Fibroblast of skin of right quadriceps (primary cell): ENCODE measurements at regions not wholly inside any gene's neighbourhood (a gene's known extent, or its start where the extent isn't known, plus 50 kb on each side); places are given as distances from the start of the nearest gene placed in this dataset.
"Not testable (repeated sequence)": the region's sequence is repeated elsewhere in the genome, so short reads cannot be mapped to it uniquely, and the experiment has no call there.

Experiments
- DNase-seq: peaks from one replicate; pipeline ENCODE4 v3.0.0-alpha.2; 2013

DNA sequence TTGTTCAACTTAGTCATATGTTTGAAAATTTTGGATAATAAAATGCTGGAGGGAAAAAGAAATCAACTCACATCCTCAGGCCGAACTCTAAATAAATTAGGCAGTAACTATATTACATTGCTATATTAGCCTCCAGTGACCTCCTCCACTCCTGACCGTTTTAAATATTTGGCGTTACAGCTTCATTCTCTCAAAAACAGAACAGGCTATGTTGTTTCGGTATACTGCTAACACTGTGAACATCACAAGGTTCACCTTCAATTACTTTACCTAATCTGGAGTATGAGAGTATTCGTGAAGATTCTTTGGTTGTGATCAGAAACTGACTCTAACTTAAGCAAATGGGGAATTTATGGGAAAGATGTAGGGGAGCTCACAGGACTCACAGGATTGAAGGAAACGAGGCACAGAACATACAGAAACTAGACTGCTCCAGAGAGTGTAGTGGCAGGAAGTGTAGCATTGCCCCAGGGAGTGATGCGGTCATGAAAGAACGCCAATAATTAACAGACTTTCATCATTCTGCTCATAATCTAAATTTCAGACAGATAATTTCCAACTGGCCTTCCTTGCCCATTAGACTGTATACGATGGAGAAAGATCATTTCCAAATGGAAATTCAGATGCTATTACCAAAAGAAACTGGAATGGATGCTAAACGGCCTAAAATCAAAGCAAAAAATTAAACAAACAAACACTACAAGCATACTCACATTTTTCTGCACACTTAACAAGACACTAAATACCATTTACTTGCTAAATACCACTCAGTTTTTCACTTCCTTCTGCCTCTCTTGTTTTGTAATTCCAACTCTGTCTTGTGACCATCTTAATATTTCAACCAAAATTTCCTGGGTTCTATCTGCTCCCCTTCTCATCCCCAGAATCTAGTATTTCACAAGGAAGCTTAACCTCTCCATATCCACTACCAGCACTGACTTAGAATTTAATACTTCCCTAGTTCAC lies 110.1 kb upstream of the LPAR1 start:
- peak; percentile 66 for DNase-seq

DNA sequence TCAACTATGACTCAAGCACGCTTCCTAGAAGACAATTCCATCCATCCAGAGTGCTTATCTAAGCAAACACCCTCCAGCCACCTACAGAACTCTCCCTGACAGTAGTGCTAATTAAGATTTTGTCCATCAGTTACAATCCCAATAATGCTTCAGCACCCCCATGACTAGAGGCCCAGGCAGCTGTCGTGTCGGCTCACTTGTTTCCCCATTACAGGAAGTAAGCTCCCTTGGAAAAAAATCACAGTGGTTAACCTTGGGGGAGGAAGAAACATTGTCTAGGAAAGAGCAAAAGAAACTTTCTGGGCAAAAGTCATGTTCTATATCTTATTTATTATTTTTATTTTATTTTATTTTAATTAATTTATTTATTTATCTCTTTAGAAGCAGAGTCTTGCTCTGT lies 108.8 kb upstream of the LPAR1 start:
- DNase-seq = no peak

- DNase-seq = no peak
Observed at GRCh38 chr9:111144741-111145140, 106.5 kb upstream of the LPAR1 start.

GRCh38 chr9:111136180-111136579 lies 97.9 kb upstream of the LPAR1 start:
- DNase-seq = no peak

GRCh38 chr9:111131211-111131610 lies 92.9 kb upstream of the LPAR1 start:
- DNase-seq = no peak

GRCh38 chr9:111120526-111120925 lies 82.3 kb upstream of the LPAR1 start:
- DNase-seq = no peak

DNA sequence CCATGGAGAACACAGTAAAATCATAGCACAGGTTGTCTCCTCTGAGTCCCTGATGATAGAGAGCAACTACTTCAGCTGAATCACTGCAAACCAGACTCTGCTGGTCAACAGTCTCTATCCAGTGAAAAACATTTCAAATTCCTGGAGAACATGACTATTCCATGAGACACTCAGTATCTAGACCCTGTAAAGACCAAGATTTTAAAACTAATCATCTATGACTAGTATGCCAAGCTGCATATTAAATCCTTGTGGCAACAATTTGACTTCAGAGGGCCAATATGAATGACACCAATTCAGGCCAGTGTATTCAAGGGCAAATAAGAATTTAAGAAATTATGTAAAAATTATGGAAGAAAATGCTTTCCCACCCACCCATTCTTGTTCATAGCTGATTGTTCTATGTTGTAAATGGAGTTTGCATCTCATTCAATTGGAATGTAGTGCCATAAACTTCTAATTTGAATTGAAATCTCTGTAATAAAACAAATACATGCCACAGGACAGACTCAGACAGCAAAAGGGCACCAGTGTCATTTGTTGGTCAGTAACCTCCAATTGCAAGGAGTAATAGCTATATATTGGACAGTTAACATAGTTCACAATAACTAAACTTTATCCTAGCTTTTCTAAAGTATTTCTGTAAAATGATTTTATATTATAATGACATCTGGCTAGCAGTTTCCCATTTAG lies 80.1 kb upstream of the LPAR1 start:
- peak; percentile 76 for DNase-seq

DNA sequence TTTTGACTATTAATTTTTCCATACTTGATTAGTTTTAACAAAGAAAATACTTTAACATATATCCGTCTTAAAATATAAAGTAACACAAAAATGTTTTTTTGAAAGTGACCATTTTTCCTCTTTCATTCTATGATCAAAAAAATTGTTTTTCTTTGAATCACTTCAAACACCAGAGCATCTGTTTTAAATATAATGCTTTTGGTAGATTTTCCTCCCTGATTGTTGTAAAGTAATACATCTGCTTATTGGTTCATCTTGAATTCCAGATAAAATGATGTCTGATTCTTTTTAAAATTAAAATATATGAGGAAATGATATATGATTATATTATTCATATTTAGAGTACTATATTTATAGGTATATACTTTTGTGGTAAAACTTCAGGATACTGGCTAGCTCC lies 76.2 kb upstream of the LPAR1 start:
- DNase-seq = no peak

DNA sequence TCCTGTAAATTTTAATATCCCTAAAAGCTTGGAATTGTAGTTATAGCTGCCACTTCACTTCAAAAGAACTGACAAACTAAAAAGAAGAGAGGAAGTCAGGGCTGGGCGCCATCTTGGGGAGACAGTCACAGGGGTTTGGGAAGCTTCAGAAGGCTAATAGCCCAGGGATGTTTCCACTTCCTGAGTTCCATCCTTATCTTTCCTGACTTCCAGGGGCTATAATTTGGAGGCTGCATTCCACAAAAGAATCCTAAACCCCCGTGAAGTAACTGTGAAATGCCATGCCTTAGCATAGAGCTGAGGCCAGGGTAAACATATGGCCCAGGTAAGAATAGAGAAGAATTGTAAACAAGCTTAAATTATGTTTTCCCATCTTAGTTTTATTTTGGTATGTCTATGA lies 75.4 kb upstream of the LPAR1 start:
- DNase-seq = no peak

- no peak for DNase-seq
Observed at GRCh38 chr9:111110805-111111204, 72.5 kb upstream of the LPAR1 start.

DNA sequence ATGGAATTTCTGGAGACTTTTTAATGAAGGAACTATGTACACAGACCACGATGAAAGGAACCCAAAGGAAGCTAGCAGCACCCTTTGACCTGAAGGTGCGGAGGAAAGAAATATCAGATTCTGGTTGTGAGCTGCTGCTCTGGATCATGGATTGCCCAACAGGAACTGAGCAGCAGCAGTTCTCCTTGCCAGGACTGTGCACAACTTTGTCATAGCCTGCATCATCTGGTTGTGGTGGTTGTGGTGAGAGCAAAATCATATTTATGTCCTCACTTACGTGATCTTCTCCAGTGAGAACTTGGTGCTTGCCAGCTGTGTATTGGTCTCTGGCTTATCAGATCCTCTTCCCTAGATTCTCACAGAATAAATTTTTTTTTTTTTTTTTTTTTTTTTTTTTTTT lies 70.7 kb upstream of the LPAR1 start:
- peak; percentile 88 for DNase-seq

DNA sequence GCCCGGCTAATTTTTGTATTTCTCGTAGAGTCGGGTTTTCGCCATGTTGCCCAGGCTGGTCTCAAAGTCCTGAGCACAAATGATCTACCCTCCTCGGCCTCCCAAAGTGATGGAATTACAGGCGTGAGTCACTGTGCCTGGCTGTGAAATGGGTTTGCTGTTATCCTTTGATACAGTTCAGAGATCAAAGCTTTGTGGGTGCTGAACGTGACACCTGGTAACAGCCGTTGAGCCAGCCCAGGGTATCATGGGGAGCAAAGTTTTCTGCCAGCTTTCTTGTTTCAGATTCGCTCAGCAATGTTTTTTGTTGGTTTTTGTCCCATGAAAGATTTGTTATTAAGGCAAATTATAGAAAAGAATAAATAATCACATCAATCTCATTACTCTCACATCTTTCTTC lies 68.9 kb upstream of the LPAR1 start:
- DNase-seq = no peak

DNA sequence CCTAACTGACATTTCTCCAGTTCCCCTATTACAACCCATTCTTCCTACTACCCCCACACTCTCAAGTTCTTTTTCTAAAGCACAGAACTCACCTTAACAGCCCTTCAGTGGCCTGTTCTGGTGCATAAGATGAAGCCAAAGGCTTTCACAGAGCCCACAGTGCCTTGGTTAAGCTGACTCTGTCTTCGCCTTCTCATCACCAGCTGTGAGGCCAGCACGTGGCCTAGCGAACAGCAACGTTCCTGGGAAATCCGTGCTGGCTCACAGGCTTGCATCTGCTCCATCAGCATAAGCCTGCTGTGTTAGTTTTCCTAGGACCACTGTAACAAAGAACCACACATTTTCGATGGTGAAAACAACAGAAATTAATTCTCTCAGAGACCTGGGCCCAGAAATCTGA lies 67.9 kb upstream of the LPAR1 start:
- no peak for DNase-seq

DNA sequence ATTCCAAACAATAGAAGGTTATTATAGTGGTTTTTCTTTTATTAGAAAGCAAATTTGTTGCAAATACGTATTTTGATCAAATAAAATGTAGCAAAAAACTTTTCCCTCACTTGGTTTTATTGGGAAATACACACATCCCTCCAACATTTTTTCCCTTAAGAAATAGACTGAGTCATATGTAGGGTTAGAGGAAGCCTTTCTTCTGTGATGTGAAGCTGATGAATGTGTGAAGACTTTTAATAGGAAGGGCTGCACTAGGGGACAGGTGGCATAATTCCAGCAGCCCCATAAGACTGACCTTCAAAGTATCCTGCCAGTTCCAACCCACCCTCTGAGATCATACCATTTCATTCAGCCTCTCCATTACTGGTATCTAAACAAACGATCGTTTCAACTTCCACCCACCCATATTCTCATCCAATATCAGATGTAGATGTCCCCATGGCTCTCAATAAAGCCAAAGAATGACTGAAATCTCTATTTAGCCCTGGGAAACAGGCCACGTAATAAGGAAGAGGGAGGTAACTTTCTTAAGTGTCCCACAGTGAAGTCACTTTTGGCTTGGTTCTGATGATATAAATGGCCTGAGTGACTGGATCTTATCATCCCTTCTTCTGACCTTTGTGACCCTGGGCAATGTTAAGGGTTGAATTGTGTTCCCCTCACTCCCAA lies 64.7 kb upstream of the LPAR1 start:
- no peak for DNase-seq

GRCh38 chr9:111099199-111100008 lies 61.1 kb upstream of the LPAR1 start:
- DNase-seq = no peak

GRCh38 chr9:111098093-111098492 lies 59.8 kb upstream of the LPAR1 start:
- DNase-seq = no peak

DNA sequence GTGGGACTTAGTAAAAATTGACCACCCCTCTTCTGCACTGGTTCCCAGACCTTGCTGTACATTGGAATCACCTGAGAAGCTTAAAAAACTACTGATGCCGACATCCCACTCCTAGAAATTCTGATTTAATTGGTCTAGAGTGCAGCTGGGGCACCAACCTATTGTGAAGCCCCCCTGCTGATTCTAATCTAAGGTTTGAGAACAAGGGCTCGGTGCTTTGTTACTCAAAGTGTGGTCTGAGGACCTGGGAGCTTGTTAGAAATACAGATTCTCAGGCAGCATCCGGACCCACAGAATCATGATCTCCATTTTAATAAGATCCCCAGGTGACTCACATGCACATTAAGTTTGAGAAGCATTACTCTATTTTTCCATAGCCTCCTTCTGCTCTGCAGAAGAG lies 57.8 kb upstream of the LPAR1 start:
- no peak for DNase-seq

DNA sequence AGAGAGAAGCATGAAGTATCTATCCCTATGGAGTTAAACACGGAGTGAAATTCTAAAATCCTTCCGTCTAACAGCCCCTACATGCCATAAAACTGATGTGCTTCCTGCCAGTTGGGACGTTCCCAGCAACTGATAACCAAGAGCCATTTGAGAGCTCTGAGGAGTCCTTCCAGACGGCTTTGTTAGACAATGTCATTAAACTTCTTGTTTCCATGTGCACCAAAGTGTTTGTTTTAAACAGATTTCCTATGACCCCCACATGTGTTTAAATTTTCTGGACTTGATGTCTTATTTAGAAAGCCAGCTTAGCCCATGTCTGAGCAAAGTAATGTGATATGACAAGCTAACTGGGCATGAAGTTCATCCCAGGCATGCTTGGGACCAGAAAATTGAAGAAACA lies 57.2 kb upstream of the LPAR1 start:
- DNase-seq = peak; percentile 17

GRCh38 chr9:111094958-111095357 lies 56.7 kb upstream of the LPAR1 start:
- no peak for DNase-seq

GRCh38 chr9:111094433-111094924 lies 56.2 kb upstream of the LPAR1 start:
- peak; percentile 76 for DNase-seq

DNA sequence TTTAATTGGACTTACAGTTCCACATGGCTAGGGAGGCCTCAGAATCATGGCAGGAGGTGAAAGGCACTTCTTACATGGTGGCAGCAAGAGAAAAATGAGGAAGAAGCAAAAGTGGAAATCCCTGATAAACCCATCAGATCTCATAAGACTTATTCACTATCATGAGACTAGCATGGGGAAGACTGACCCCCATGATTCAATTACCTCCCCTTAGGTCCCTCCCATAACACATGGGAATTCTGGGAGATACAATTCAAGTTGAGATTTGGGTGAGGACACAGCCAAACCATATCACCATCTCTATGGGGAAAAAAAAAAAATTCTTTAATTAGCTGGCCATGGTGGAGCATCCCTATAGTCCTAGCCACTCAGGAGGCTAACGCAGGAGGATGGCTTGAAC lies 53.9 kb upstream of the LPAR1 start:
- DNase-seq = not testable (repeated sequence)
